Ascending aorta (tissue), 2 donors: ENCODE measurements at regions not wholly inside any gene's neighbourhood (a gene's known extent, or its start where the extent isn't known, plus 50 kb on each side); places are given as distances from the start of the nearest gene placed in this dataset.

Experiments used
- DNase-seq, 2 donors: peaks; one replicate each; pipeline ENCODE4 v3.0.0-alpha.2; 2019; ENCODE audit warnings: low spot score in 2 of 2
- H3K27ac ChIP-seq, 2 donors: fragments of 200-600 bp; sonication (generic); one replicate each; pipeline ENCODE4 v1.5.1; 2016 to 2017; ENCODE audit warnings: mild to moderate bottlenecking in 1 of 2
- H3K27me3 ChIP-seq: fragments of 200-600 bp; sonication (generic); one replicate; pipeline ENCODE4 v1.5.1; 2017
- H3K36me3 ChIP-seq, 2 donors: fragments of 200-600 bp; sonication (generic); one replicate each; pipeline ENCODE4 v1.5.1; 2016
- H3K4me1 ChIP-seq, 2 donors: fragments of 200-600 bp; sonication (generic); one replicate each; pipeline ENCODE4 v1.5.1; 2016 to 2017; ENCODE audit warnings: mild to moderate bottlenecking in 1 of 2
- H3K4me3 ChIP-seq, 2 donors: fragments of 200-600 bp; sonication (generic); one replicate each; pipeline ENCODE4 v1.5.1; 2016 to 2017; ENCODE audit warnings: mild to moderate bottlenecking in 1 of 2
- H3K9me3 ChIP-seq, 2 donors: fragments of 200-600 bp; sonication (generic); one replicate each; pipeline ENCODE4 v1.5.1; 2016
- intact Hi-C: fragments of 100-400 bp; cut with DNase I; formaldehyde crosslinking; loops from one replicate; pipeline ENCODE4 v1.15.1; 2023
- TF ChIP-seq, protein P1 (sequence below), 3 experiments: fragments of 200-600 bp in 2 of 3; fragments of 450-650 bp in 1 of 3; sonication (generic) in 2 of 3; IDR thresholded peaks; one replicate each; pipeline ENCODE4 v1.5.1; 2016 to 2019; ENCODE audit warnings: antibody characterized with exemption in 3 of 3, mild to moderate bottlenecking in 1 of 3, moderate library complexity in 1 of 3

DNA sequence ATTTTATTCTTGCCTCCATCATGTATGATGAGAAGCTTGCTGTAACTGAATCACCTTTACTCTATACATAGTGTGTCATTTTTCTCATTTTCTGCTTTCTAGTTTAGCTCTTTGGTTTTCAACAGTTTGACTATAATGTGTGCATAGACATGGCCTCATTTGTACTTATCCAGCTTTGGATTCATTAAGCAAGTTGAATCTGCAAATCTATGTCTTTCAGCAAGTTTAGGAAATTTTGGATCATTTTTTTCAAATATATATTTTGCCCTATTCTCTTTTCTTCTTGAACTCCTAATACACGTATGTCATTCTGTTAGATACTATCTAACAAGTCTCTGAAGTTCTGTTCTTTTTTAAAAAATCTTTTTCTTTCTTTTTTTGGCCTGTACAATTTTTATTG lies 57.8 kb downstream of the PRLHR start:
- intact Hi-C loops, result no loop called here
- no peaks in the 10 kb centered on the region for H3K9me3 ChIP-seq
- H3K36me3 ChIP-seq, result no peaks in the 10 kb centered on the region
- no peaks in the 10 kb centered on the region for H3K4me1 ChIP-seq
- no peak for DNase-seq
- H3K4me3 ChIP-seq, result no peak overlapping the region
- H3K27me3 ChIP-seq, result no peaks in the 10 kb centered on the region
- TF ChIP-seq, protein P1, sequence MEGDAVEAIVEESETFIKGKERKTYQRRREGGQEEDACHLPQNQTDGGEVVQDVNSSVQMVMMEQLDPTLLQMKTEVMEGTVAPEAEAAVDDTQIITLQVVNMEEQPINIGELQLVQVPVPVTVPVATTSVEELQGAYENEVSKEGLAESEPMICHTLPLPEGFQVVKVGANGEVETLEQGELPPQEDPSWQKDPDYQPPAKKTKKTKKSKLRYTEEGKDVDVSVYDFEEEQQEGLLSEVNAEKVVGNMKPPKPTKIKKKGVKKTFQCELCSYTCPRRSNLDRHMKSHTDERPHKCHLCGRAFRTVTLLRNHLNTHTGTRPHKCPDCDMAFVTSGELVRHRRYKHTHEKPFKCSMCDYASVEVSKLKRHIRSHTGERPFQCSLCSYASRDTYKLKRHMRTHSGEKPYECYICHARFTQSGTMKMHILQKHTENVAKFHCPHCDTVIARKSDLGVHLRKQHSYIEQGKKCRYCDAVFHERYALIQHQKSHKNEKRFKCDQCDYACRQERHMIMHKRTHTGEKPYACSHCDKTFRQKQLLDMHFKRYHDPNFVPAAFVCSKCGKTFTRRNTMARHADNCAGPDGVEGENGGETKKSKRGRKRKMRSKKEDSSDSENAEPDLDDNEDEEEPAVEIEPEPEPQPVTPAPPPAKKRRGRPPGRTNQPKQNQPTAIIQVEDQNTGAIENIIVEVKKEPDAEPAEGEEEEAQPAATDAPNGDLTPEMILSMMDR (IDR thresholded peaks at IDR 0.05), result no peak
- H3K27ac ChIP-seq, result no peak overlapping the region

DNA sequence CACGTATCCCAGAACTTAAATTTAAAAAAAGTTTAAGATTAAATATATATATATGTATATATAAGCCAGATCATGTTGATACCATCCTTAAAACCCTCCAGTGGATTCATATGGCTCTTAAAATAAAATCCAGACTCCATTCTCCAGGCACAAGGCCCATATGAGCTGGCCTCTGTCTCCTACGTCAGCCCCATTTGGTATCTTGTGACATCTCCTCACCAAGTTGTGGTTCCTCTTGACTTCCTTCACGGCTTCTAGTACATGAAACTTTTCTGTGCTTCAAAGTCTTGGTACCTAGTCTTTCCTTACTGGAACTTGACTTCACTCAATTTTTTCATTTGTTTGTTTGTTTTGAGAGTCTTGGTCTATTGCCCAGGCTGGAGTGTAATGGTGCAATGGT lies 61.3 kb downstream of the PRLHR start:
- TF ChIP-seq, protein P1 (IDR thresholded peaks at IDR 0.05), result no peak
- H3K27me3 ChIP-seq, result no peaks in the 10 kb centered on the region
- no peaks in the 10 kb centered on the region for H3K36me3 ChIP-seq
- H3K27ac ChIP-seq, result no peak overlapping the region
- DNase-seq, result no peak
- intact Hi-C loops, result no loop called here
- H3K4me3 ChIP-seq, result no peak overlapping the region
- H3K9me3 ChIP-seq, result no peaks in the 10 kb centered on the region
- H3K4me1 ChIP-seq, result no peaks in the 10 kb centered on the region

DNA sequence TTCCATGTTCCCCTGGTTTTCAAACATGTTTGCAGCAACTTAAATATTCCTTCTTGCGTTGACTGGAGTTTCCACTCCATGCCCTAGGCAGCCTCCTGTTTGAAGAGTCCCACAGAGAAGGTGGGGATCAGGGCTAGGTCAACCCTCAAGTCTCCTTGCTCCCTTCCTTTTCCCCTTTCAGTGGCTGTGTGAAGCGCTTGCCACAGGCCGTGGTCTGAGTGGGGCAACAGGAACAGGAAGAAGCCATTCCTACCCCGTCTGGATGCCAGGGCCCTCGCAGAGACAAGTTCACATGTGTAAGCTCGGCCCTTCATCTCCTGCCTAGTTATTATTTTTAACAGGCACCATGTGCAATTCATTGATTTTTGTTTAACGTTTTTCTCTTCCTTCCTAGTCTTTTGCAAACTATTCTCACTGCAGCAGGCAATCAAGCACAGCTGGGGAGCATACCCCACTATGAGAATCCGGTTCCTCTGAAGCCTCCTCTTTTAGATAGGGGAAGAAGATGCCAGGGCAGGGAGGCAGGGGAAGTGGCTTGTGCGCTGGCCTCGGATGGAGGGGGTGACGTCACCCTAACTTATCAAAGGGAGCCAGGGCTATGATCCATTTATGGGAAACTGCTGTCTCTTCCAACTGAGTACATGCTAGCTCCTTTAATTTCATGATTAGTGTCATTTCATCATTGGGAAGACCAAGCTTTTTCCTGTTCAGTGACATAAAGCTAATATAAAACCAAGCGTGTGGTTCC lies 64.2 kb downstream of the PRLHR start:
- Histone ChIP-seq H3K4me3 (no peak overlapping the region), H3K27me3 (no peaks in the 10 kb centered on the region), H3K9me3 (no peaks in the 10 kb centered on the region), H3K27ac (no peak overlapping the region), H3K4me1 (no peaks in the 10 kb centered on the region), H3K36me3 (no peaks in the 10 kb centered on the region)
- TF ChIP-seq, protein P1 (IDR thresholded peaks at IDR 0.05), result no peak
- intact Hi-C loops, result no loop called here
- no peak for DNase-seq

DNA sequence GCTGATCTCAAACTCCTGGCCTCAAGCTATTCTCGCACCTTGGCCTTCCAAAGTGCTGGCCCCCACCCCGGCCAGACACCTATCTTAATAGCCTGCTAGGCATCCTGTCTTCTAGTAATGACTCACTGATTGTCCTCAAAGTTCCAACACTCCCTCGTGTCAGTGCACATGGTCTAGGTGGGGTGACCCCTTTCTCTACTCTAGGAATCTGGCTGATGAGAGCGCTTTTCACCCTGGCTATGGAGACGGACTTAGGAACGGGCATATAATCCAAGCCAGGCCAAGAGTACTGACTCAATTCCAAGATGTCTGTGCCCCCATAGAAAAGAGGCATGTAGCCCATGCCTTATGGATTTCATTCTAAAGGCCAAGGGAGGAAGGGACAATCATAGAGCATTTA lies 67.0 kb downstream of the PRLHR start:
- Histone ChIP-seq H3K4me3 (no peak overlapping the region), H3K36me3 (no peaks in the 10 kb centered on the region), H3K9me3 (no peaks in the 10 kb centered on the region), H3K27ac (no peak overlapping the region), H3K4me1 (no peaks in the 10 kb centered on the region), H3K27me3 (no peaks in the 10 kb centered on the region)
- no peak for DNase-seq
- intact Hi-C loops, result no loop called here
- TF ChIP-seq, protein P1 (IDR thresholded peaks at IDR 0.05), result no peak

DNA sequence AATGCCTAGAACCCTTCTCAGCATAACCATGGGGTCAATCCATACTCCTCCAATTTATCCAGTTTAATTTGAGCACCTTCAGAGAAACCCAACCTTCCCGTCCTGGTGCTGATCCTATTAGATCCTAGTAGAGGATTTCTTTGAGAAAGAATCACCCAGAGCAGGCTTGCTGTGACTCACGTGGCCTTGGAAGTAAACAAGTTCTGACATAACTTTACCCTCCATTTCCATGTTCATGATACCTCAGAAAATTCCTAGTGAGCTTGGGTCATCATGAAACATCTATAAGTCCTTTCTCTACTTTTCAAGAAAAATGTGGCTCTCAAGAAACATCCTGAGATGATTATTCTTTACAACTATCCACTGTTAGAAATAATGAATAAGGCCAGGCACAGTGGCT lies 71.7 kb downstream of the PRLHR start:
- no peak overlapping the region for H3K4me3 ChIP-seq
- TF ChIP-seq, protein P1 (IDR thresholded peaks at IDR 0.05), result no peak
- no peak for DNase-seq

More for the DNA sequence above, 71.7 kb downstream of the PRLHR start:
- no peaks in the 10 kb centered on the region for H3K27me3 ChIP-seq
- intact Hi-C loops, result no loop called here
- no peaks in the 10 kb centered on the region for H3K9me3 ChIP-seq
- no peaks in the 10 kb centered on the region for H3K36me3 ChIP-seq
- no peak overlapping the region for H3K27ac ChIP-seq
- H3K4me1 ChIP-seq, result no peaks in the 10 kb centered on the region
